RWPE1 (cell line): ENCODE measurements at regions not wholly inside any gene's neighbourhood (a gene's known extent, or its start where the extent isn't known, plus 50 kb on each side); places are given as distances from the start of the nearest gene placed in this dataset.
A peak's percentile ranks its signal among the peaks of the same experiment; 100 is the strongest.

Experiments used
- CTCF ChIA-PET: fragments of 350-600 bp; sonication (Branson Sonifier 250); formaldehyde crosslinking; extraction: SDS; loops from one replicate; lab custom pipeline; 2021; lab: Yijun Ruan, JAX
- POLR2A ChIA-PET: fragments of 400-600 bp; formaldehyde crosslinking; extraction: SDS; loops from one replicate; lab custom pipeline; 2020; ENCODE audit warnings: antibody characterized with exemption; ENCODE audit not compliant: low non-redundant PET; lab: Yijun Ruan, JAX
- DNase-seq: peaks from one replicate; pipeline ENCODE4 v3.0.0; 2012; ENCODE audit warnings: low spot score
- H3K27ac ChIP-seq: fragments of 450-650 bp; 2 replicates; pipeline ENCODE4 v1.5.1; 2017
- CTCF ChIP-seq: fragments of 450-650 bp; conservative IDR thresholded peaks from 2 replicates; pipeline ENCODE4 v1.5.1; 2017; ENCODE audit warnings: low read depth, mild to moderate bottlenecking

GRCh38 chr4:136927172-136927571 lies 605.1 kb downstream of the PCDH18 start:
- ChIA-PET CTCF (no interaction called here), POLR2A (no interaction called here)
- no peak overlapping the region; the same call in 1 of the 2 replicates for H3K27ac ChIP-seq
- no peak for TF ChIP-seq CTCF
- peak; percentile 13 for DNase-seq

DNA sequence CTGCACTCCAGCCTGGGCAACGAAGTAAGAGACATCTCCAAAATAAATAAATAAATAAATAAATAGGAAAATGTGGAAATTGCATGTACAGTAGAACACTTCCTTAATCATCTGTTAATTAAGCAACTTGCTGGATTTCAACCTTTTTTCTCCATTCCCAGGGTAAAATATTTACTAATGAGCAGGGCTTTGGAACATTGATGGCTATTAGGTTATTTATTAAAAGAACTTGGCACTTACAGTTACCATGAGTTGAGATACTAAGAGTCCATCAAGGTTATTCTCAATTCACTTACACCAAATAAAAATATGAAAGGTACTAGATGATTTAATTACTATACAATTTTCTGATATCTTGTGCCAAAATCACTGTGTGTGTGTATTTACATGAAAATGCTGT lies 607.1 kb downstream of the PCDH18 start:
- ChIA-PET CTCF (interaction anchor here (0.6 kb wide), 1 partner anchor 1050 kb away, joined by 3 read pairs; no protein-coding TSS in a partner anchor), POLR2A (no interaction called here)
- no peak overlapping the region for H3K27ac ChIP-seq
- no peak for DNase-seq
- TF ChIP-seq CTCF: no peak

DNA sequence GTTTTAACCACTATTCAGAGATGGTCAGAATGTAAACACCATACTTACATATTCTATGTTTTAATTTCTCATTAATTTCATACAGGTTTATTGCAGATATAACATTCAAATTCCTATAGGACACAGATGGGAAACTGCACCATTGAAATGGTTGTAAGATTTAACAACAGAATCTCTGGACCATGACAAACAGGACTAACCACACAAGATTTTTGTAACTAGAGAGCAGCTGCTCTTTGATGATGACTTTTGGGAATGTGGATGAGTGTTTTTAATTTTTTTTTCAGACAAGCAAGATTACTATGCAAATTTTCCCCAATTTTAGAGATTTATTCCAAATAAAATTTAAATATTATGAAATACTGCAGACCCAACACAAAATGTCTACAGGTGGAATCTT lies 610.2 kb downstream of the PCDH18 start:
- DNase-seq: no peak
- TF ChIP-seq CTCF: no peak
- ChIA-PET POLR2A (no interaction called here), CTCF (no interaction called here)
- no peak overlapping the region for H3K27ac ChIP-seq

GRCh38 chr4:136920092-136920881 lies 612.0 kb downstream of the PCDH18 start:
- CTCF ChIA-PET: interaction anchor here (0.7 kb wide), 1 partner anchor 389 kb away, joined by 3 read pairs; no protein-coding TSS in a partner anchor
- no peak for TF ChIP-seq CTCF
- POLR2A ChIA-PET: no interaction called here
- H3K27ac ChIP-seq: no peak overlapping the region
- DNase-seq: no peak

GRCh38 chr4:136918772-136919171 lies 613.5 kb downstream of the PCDH18 start:
- no peak for DNase-seq
- ChIA-PET POLR2A (no interaction called here), CTCF (interaction anchor here (0.6 kb wide), 1 partner anchor 1172 kb away, joined by 3 read pairs; no protein-coding TSS in a partner anchor)
- no peak for TF ChIP-seq CTCF
- H3K27ac ChIP-seq: no peak overlapping the region

- H3K27ac ChIP-seq: no peak overlapping the region
- no peak for TF ChIP-seq CTCF
- ChIA-PET POLR2A (no interaction called here), CTCF (interaction anchor here (0.5 kb wide), 1 partner anchor 17 kb away, joined by 4 read pairs; no protein-coding TSS in a partner anchor)
- DNase-seq: no peak
Measured at GRCh38 chr4:136917312-136918110, 614.8 kb downstream of the PCDH18 start.
